MM.1S (cell line): ENCODE measurements at regions not wholly inside any gene's neighbourhood (a gene's known extent, or its start where the extent isn't known, plus 50 kb on each side); places are given as distances from the start of the nearest gene placed in this dataset.

Source experiments
- EZH2 ChIP-seq: fragments of 300-600 bp; sonication (generic); optimal IDR thresholded peaks from 2 replicates; pipeline ENCODE3; 2017; ENCODE audit warnings: low read depth, mild to moderate bottlenecking, antibody characterized with exemption, low read length, mixed read lengths
- TF ChIP-seq, protein P1 (sequence below): fragments of 300-600 bp; sonication (generic); IDR thresholded peaks from 2 replicates; pipeline ENCODE4 v1.5.1; 2016; ENCODE audit warnings: antibody characterized with exemption, low read length, mixed read lengths

DNA sequence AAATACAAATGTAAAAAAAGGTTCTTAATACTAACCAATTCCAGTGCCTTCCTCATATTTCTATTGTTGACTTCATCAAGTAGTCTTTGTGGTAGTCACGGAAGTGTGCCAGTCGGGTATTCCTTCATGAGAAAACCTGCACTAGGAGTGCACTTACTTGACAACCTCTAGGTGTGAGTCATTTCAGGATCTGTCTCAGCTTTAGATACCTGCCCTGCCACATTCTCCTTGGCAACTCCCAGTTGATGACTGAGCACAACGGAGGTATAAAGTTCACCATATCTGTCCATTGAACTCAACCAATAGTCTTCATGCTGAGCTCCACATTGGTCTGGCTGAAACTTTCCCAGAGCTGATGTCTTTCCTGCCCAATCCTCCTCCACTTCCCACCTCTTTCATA lies 215.7 kb downstream of the SYT10 start:
- TF ChIP-seq EZH2 = no peak
- TF ChIP-seq, protein P1, sequence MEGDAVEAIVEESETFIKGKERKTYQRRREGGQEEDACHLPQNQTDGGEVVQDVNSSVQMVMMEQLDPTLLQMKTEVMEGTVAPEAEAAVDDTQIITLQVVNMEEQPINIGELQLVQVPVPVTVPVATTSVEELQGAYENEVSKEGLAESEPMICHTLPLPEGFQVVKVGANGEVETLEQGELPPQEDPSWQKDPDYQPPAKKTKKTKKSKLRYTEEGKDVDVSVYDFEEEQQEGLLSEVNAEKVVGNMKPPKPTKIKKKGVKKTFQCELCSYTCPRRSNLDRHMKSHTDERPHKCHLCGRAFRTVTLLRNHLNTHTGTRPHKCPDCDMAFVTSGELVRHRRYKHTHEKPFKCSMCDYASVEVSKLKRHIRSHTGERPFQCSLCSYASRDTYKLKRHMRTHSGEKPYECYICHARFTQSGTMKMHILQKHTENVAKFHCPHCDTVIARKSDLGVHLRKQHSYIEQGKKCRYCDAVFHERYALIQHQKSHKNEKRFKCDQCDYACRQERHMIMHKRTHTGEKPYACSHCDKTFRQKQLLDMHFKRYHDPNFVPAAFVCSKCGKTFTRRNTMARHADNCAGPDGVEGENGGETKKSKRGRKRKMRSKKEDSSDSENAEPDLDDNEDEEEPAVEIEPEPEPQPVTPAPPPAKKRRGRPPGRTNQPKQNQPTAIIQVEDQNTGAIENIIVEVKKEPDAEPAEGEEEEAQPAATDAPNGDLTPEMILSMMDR = no peak
